HG03565 (cell line): ENCODE measurements at regions not wholly inside any gene's neighbourhood (a gene's known extent, or its start where the extent isn't known, plus 50 kb on each side); places are given as distances from the start of the nearest gene placed in this dataset.
"Not testable (repeated sequence)": the region's sequence is repeated elsewhere in the genome, so short reads cannot be mapped to it uniquely, and the experiment has no call there.

Experiments
- ATAC-seq: cut with Tn5 transposase; IDR thresholded peaks from one replicate; pipeline ENCODE4 v1.9.1; 2021; ENCODE audit warnings: mild to moderate bottlenecking, moderate library complexity; ENCODE audit not compliant: unreplicated experiment

GRCh38 chr5:14995229-14995628 is 123.7 kb upstream of the ANKH start:
- ATAC-seq = no peak

- ATAC-seq = not testable (repeated sequence)
These were observed 122.0 kb upstream of the ANKH start for GRCh38 chr5:14993459-14994133.

GRCh38 chr5:14992751-14993458 is 121.3 kb upstream of the ANKH start:
- peak; percentile 70 for ATAC-seq

- ATAC-seq = no peak
These were observed 116.6 kb upstream of the ANKH start for GRCh38 chr5:14988223-14988622.

GRCh38 chr5:14986413-14986812 is 114.8 kb upstream of the ANKH start:
- ATAC-seq = no peak

GRCh38 chr5:14983666-14984441 is 112.3 kb upstream of the ANKH start:
- no peak for ATAC-seq

- ATAC-seq = no peak
These were observed 109.1 kb upstream of the ANKH start for GRCh38 chr5:14980698-14981097.

- no peak for ATAC-seq
These were observed 105.6 kb upstream of the ANKH start for GRCh38 chr5:14977058-14977685.

GRCh38 chr5:14976486-14976885 is 104.9 kb upstream of the ANKH start:
- ATAC-seq = no peak

- no peak for ATAC-seq
These were observed 100.3 kb upstream of the ANKH start for GRCh38 chr5:14971873-14972272.

GRCh38 chr5:14968796-14969195 is 97.2 kb upstream of the ANKH start:
- no peak for ATAC-seq

- ATAC-seq = no peak
These were observed 95.6 kb upstream of the ANKH start for GRCh38 chr5:14967166-14967565.

GRCh38 chr5:14965815-14966214 is 94.2 kb upstream of the ANKH start:
- ATAC-seq = no peak

- no peak for ATAC-seq
These were observed 91.0 kb upstream of the ANKH start for GRCh38 chr5:14962604-14963003.

GRCh38 chr5:14960120-14960462 is 88.5 kb upstream of the ANKH start:
- ATAC-seq = no peak

- ATAC-seq = no peak
These were observed 88.0 kb upstream of the ANKH start for GRCh38 chr5:14959399-14960119.

- ATAC-seq = no peak
These were observed 86.6 kb upstream of the ANKH start for GRCh38 chr5:14958188-14958587.

GRCh38 chr5:14956423-14957046 is 85.0 kb upstream of the ANKH start:
- ATAC-seq = no peak

- no peak for ATAC-seq
These were observed 83.2 kb upstream of the ANKH start for GRCh38 chr5:14954616-14955343.

- no peak for ATAC-seq
These were observed 82.6 kb upstream of the ANKH start for GRCh38 chr5:14954216-14954615.
